DMS53 (cell line): ENCODE measurements at regions not wholly inside any gene's neighbourhood (a gene's known extent, or its start where the extent isn't known, plus 50 kb on each side); places are given as distances from the start of the nearest gene placed in this dataset.

Experiments used
- DNase-seq: peaks from one replicate; lab custom pipeline; 2025; lab: John Stamatoyannopoulos, UW

DNA sequence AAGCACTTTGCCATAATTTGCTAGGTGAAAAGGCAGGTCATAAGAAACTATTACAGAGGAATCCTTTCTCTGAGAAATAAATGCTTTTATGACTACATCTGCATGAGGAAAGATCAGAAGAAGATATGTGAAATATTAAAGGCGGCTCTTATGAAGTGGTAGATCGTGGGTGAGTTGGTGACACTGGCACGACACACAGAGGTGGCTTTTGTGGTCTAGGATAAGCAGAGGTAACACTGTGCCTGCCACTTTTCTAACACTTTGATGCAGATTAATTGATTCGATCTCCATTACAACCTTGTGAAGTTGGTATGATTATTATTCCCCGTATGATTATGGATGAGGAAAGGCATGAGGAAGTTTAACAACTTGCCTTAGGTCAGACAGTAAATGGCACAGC is 60.0 kb upstream of the ELK3 start:
- DNase-seq, result no peak

DNA sequence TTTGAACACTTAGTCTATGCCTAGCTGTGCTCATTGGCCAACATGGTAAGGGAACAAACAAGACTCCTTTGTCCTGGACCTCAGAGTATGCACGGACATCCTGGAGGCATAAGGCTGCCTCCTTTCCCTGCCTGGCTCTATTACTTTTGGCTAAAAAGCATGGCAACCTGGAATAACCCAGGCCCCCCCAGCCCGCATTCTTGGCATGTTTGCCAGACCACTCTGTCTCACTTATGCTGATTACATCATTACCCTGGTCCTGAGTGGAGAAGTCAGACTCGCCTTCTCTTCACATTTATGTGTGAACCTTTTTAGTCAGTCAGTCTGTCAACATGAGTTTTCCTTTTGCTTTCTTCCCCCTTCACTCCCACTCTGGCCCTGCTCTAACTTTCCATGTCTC is 58.0 kb upstream of the ELK3 start:
- no peak for DNase-seq

- DNase-seq, result no peak
Observed at GRCh38 chr12:96136725-96137378, 57.3 kb upstream of the ELK3 start.

GRCh38 chr12:96140174-96140573 is 54.0 kb upstream of the ELK3 start:
- DNase-seq, result peak; percentile 30

- DNase-seq, result no peak
Observed at GRCh38 chr12:96141216-96141912, 52.8 kb upstream of the ELK3 start.

DNA sequence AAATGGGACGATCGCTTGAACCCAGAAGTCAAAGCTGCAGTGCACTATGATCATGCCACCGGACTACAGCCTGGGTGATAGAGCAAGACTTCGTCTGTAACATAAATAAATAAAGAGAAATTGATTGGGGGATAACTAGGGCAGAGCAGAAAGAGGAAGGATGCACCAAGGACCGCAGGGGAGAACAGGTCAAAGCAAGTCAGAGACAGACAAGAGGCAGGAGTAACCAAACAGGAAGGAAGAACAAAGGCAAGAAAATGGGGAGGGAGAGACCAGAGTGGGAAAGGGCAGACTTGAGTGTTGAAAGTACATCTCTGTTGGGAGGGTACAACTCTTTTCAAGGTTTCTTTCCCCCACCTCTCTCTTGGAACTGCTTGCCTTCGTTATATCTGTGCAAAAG is 50.8 kb upstream of the ELK3 start:
- no peak for DNase-seq

GRCh38 chr12:96143827-96144565 is 50.2 kb upstream of the ELK3 start:
- DNase-seq, result no peak
